Mucosa of descending colon (tissue), 3 donors: ENCODE measurements at regions not wholly inside any gene's neighbourhood (a gene's known extent, or its start where the extent isn't known, plus 50 kb on each side); places are given as distances from the start of the nearest gene placed in this dataset.

ENCODE experiments used
- ATAC-seq: fragments of 200-7000 bp; cut with Tn5 transposase; one replicate; pipeline ENCODE4 v1.9.1; 2020; ENCODE audit warnings: mild to moderate bottlenecking, moderate library complexity
- DNase-seq, 3 donors: peaks; one replicate each; pipeline ENCODE4 v3.0.0-alpha.2; 2020
- H3K36me3 ChIP-seq: fragments of 200-600 bp; one replicate; pipeline ENCODE4 v1.8.0; 2021; ENCODE audit warnings: low read depth, mild to moderate bottlenecking
- H3K4me1 ChIP-seq: fragments of 200-600 bp; one replicate; pipeline ENCODE4 v1.8.0; 2021; ENCODE audit warnings: low read depth, mild to moderate bottlenecking
- H3K4me3 ChIP-seq: fragments of 200-600 bp; one replicate; pipeline ENCODE4 v1.8.0; 2021; ENCODE audit warnings: mild to moderate bottlenecking
- H3K9me3 ChIP-seq: fragments of 200-600 bp; one replicate; pipeline ENCODE4 v1.8.0; 2021; ENCODE audit warnings: mild to moderate bottlenecking
- intact Hi-C, 2 donors: fragments of 100-400 bp; cut with DNase I in 1 of 2; cut with micrococcal nuclease in 1 of 2; formaldehyde crosslinking; loops; one replicate each; pipeline versions ENCODE4 v1.11.0 to v1.11.1; 2022; cut with DNase I, micrococcal nuclease
- TF ChIP-seq, protein P1 (sequence below): fragments of 200-600 bp; IDR thresholded peaks from one replicate; pipeline ENCODE4 v1.8.0; 2022; ENCODE audit warnings: antibody characterized with exemption, mild to moderate bottlenecking
- donor health status: DM: no; HTN: no; CAD: no; lungs with moderate emphysema.
- donor health status: DM: no; HTN: no; CAD: no.
- donor health status: DM: no; HTN: yes; CAD: no.

DNA sequence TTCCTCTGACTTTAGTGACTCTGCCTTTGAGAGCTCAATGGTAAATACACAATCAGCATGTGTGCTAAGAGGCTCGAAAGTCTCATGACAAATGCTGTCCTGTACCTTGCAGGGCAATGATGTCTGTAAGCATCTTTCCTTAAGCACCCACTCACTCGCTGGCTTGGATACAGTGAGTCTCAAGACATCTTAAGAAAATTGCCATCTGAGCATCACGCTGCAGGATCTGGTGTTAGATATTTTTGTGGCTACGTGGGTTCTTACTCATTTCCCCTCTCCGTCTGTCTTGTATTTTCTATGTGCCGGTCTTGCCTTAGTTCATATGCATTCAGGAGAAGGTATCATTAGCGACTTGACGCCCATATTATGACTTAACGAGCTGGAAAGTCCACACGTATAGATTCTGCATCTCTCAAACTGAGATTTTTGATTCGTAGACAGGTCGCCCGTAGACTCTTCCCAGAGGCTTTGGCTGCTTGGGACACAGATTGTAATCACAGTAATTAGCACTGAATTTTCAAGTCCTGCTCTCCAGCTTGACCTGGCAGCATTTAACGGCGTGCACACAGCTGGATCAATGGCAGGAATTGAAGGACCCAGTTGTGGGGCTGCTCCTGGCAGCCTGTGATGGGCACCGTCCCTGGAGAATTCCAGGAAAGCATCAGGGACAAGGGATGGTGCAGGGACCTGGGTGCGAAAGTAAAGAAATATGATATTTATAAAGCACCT, 231.2 kb downstream of the ZIC5 start:
- DNase-seq = no peak
- H3K36me3 ChIP-seq = no peaks in the 10 kb centered on the region
- intact Hi-C loops = no loop called here

DNA sequence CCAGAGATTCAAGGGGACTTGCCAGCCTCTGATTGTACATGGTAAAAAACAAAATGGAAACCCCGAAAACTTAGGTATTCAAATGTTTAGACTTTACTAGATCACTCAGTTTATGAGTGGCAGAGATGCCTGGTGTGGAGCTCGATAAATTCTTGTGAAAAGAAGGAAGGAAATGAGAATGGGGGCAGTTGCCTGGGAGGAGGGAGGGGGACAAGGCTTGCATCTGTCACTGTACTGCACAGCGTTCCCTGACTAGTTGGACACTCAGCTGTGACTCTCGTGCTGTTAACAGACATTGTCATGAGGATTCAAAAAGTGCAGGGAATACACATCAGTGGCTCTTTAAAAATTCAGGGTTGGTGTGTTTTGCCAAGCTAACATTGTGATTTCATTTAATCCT, 232.9 kb downstream of the ZIC5 start:
- no peak for ATAC-seq
- TF ChIP-seq, protein P1, sequence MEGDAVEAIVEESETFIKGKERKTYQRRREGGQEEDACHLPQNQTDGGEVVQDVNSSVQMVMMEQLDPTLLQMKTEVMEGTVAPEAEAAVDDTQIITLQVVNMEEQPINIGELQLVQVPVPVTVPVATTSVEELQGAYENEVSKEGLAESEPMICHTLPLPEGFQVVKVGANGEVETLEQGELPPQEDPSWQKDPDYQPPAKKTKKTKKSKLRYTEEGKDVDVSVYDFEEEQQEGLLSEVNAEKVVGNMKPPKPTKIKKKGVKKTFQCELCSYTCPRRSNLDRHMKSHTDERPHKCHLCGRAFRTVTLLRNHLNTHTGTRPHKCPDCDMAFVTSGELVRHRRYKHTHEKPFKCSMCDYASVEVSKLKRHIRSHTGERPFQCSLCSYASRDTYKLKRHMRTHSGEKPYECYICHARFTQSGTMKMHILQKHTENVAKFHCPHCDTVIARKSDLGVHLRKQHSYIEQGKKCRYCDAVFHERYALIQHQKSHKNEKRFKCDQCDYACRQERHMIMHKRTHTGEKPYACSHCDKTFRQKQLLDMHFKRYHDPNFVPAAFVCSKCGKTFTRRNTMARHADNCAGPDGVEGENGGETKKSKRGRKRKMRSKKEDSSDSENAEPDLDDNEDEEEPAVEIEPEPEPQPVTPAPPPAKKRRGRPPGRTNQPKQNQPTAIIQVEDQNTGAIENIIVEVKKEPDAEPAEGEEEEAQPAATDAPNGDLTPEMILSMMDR = no peak
- H3K4me3 ChIP-seq = no peak overlapping the region
- peaks cover 12% of the 10 kb centered on the region for H3K4me1 ChIP-seq
- H3K36me3 ChIP-seq = no peaks in the 10 kb centered on the region
- DNase-seq = no peak
- intact Hi-C loops = no loop called here
- no peaks in the 10 kb centered on the region for H3K9me3 ChIP-seq

More for the DNA sequence above, 231.2 kb downstream of the ZIC5 start:
- peaks cover 12% of the 10 kb centered on the region for H3K4me1 ChIP-seq
- ATAC-seq = no peak
- H3K9me3 ChIP-seq = no peaks in the 10 kb centered on the region
- TF ChIP-seq, protein P1 = no peak
- no peak overlapping the region for H3K4me3 ChIP-seq

DNA sequence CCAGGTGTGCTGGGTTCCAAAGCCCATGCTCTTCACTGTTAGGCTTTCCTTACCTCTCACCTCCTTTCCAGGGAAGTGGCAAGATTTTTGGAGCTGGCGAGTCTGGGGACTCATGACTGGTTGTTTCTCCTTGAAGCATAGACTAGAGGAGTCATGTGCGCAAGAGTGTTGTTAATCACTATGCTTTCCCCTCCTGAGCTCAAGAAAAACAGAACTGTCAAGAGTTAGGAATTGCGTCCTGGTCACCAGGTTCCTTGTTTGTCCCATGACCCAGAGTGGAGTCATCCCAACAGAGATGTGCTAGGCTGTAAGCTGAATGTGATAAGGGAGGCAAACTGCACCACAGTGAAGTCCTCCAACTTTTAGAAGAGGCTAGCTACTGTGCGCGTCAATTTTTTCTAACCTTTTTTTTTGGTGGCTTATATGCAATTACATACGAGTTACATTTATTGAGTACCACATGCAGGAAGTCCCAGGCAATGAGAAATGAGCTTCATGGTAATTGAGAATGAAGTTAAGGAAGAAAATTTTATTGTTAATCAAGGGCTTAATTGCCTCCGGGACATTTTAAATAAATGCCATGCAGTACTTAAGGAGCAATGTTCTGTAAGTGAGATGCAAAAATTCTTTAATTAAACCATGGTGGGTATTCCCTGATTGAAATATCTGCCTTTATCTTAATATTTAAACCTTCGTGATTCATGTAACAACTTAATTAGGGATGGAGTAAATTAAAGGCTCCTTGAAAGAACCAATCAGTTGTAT, 233.9 kb downstream of the ZIC5 start:
- no peaks in the 10 kb centered on the region for H3K9me3 ChIP-seq
- TF ChIP-seq, protein P1 = no peak
- DNase-seq (no peak), ATAC-seq (no peak)
- no peak overlapping the region for H3K4me3 ChIP-seq
- peaks cover 12% of the 10 kb centered on the region for H3K4me1 ChIP-seq
- no peaks in the 10 kb centered on the region for H3K36me3 ChIP-seq
- intact Hi-C loops = no loop called here

DNA sequence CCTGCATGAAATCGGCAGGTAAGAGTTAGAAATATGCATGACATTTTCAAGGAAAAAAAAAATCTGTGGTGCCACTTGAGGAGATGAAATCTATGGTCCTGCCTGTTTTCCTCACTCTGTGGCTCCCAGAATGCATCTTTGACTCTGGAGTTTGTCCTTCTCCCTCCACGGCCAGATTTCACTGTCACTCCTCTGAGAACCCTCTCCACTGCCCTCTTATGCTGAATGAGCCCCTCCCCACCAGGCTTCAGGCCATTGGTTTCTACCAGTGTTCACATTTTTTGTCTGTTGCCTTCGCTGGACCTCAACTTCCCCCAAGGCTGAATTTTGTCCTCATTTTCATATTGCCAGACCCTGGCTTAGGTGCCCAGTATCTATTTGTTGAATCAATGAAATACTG, 235.0 kb downstream of the ZIC5 start:
- TF ChIP-seq, protein P1 = no peak
- Histone ChIP-seq H3K9me3 (no peaks in the 10 kb centered on the region), H3K4me3 (no peak overlapping the region), H3K4me1 (peaks cover 3% of the 10 kb centered on the region), H3K36me3 (no peaks in the 10 kb centered on the region)
- no peak for DNase-seq
- no peak for ATAC-seq
- intact Hi-C loops = no loop called here

DNA sequence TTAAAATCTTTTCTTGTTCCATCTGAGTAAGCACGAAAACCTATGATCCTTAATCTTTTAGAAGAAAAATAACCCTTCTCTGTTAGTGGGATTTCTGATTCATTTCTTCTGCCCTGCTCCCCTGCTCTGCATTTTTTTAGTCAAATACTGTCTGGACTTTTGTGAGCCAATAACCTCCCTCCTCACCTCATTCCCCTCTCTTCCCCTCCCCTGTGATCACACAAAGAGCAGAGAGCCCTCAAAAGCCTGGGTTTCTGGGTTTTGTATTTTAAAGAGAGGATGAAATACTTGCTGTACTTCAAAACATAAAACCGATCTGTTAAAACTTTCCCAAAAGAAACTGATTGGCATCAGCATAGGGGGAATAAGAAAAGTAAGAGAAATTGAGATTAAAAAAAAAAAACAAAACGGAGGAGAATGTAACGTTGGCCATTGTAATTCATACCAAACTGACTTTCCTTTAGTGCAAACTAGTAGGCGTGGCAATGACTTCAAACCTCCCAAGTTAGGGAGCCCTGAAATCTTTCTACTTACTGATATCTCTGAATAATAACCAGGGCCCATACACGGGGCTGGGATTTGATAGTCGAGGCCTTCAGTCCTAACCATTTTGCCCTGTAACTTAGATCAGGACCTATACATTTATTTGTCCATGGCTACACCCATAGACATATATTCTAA, 232.9 kb downstream of the TM9SF2 start:
- Histone ChIP-seq H3K4me1 (no peaks in the 10 kb centered on the region), H3K9me3 (no peaks in the 10 kb centered on the region), H3K4me3 (no peak overlapping the region), H3K36me3 (no peaks in the 10 kb centered on the region)
- TF ChIP-seq, protein P1 = no peak
- intact Hi-C loops = no loop called here
- no peak for ATAC-seq
- no peak for DNase-seq
